HEK293T (cell line): ENCODE measurements at regions not wholly inside any gene's neighbourhood (a gene's known extent, or its start where the extent isn't known, plus 50 kb on each side); places are given as distances from the start of the nearest gene placed in this dataset.

Experiments used
- ELF4 ChIP-seq: fragments of 450-650 bp; IDR thresholded peaks from 2 replicates; pipeline ENCODE4 v1.6.1; 2017; ENCODE audit warnings: antibody characterized with exemption
- FOXM1 ChIP-seq: fragments of 450-650 bp; IDR thresholded peaks from 2 replicates; pipeline ENCODE4 v1.6.1; 2017; ENCODE audit warnings: mild to moderate bottlenecking, borderline replicate concordance

GRCh38 chr20:16885746-16886145, 137.6 kb downstream of the OTOR start:
- TF ChIP-seq FOXM1 (no peak), ELF4 (no peak)
